GM12874 (cell line): ENCODE measurements at regions not wholly inside any gene's neighbourhood (a gene's known extent, or its start where the extent isn't known, plus 50 kb on each side); places are given as distances from the start of the nearest gene placed in this dataset.

Source experiments
- CTCF ChIP-seq: IDR thresholded peaks from 2 replicates; pipeline ENCODE4 v1.5.1; 2011; ENCODE audit warnings: low read depth, mild to moderate bottlenecking, control low read depth, low read length, moderate library complexity; ENCODE audit not compliant: insufficient read depth

DNA sequence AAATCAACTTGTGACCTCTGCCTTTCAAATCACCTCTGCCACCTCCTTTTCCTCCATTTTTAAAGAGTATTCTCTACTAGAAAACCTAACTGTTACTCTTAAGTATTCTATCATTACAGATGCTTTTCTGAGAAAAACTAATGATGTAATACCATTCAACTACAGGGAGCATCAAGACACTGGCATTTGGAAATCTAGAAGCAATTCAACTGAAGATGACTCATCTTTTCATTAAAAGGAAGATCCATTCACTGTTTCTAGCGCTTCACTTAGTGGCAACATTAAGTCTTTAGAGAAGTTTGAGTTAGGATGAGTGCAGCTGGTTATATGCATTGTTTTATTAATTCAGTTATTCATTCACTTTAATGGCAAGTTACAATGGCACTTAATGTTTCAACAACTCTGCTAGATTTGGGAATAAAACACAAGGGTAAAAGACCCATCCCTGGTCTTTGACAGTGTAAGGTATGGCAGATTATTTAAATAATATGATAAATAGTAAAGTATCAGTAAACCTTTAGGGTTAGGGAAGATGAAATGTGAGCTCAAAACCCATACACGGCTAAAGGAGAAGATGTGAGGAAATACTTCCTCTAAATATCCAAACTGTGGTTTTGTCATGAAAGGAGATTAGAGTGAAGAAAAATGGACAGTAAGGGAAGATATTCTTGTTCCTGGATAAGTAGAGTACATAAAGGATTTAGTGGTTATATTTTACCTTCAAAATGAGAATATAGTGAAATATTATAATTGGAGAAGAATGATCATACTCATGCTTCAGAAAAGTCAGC, 61.7 kb downstream of the KCNJ2 start:
- no peak for TF ChIP-seq CTCF

GRCh38 chr17:70232466-70232865, 63.1 kb downstream of the KCNJ2 start:
- TF ChIP-seq CTCF = no peak

DNA sequence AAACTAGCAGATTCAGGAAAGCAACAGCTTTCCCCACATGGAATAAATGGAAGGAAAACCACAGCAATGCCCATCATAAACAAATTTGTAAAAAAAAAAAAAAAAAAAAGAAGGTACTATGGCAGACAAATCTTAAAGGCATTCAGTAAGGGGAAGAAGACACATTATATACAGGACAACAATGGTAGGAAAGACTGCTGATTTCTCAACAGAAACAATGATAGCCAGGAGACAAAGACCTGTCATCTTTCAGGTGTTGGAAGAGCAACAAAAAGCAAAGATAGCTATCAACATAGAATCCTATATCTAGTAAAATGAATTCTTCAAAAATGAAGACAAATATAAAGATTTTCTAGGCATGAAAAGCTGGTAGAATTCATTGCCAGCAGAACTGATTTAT, 65.9 kb downstream of the KCNJ2 start:
- TF ChIP-seq CTCF = no peak

- no peak for TF ChIP-seq CTCF
These were observed 68.9 kb downstream of the KCNJ2 start for GRCh38 chr17:70238228-70238627.

DNA sequence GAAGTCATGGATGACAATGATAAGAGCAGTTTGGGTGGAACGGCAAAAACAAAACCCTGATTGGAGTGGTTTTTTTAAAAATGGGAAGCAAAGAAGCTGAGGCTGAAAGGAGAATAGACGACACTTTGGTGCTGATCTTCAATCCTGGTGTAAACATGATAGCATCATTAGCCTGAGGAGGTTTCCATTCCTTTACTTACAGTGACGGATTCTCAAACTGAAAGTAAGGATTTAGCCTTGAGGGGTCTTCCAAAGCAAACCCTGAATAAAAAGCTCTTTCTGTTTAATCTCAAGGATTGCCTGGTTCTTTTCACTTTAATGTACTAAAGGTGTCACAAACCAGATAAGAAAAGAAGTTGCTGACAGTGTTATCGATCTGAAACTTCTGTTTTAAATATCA, 69.3 kb downstream of the KCNJ2 start:
- no peak for TF ChIP-seq CTCF

DNA sequence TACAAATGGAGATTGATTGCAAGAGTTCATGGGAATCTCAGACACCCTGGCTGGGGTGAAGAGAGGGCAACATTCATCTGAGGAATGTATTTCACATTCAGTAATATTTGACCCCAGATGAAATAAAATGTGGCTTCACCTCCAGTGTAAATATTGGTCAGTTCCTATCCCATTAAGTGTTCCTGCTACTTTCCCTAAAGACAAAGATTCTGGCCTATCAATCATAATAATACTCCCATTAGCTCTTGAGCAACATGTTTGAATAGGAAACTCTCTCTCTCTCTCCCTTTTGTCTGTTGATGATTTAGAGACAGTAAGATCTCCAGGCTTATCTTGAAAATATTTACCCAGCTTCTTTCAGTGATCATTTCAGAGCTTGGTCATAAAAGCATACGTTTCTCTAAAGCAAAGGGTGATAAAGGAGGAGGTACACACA, 70.1 kb downstream of the KCNJ2 start:
- TF ChIP-seq CTCF = no peak

- no peak for TF ChIP-seq CTCF
These were observed 71.7 kb downstream of the KCNJ2 start for GRCh38 chr17:70241071-70241470.
